ENCODE measurements at regions not wholly inside any gene's neighbourhood (a gene's known extent, or its start where the extent isn't known, plus 50 kb on each side); places are given as distances from the start of the nearest gene placed in this dataset.
A peak's percentile ranks its signal among the peaks of the same experiment; 100 is the strongest.

DNA sequence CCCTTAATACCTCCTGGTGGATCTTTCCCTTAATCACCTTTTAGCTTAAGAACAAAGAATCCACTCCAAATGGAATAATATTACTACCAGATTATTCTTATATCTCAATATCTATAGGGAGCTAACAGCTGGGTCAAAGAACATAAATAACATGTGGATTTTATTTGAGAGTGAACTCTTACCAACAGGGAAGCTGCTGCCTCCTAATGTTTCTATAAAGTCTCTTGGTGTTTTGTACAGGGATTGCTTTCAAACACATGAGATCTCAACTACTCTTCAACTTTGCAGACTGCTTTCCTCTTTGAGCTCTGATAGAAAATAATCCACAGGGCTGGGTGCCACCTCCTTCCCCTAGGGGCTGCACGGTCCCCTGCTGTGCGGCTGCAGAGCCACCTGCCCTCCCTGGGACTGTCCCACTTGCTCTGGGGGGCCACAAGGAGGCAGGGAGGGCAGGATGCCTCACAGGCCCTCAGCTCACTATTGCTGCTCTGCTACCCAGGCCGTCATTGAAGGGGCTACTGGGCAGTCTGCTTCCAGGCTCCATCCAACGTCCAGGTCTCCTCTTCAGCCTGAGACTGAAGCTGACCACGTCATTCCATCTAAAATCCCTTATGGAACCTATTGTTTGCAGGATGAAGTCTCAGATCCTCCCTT lies 191.2 kb downstream of the CXCL12 start:
- intact Hi-C loops (cut with DNase I), result no loop called here
- ATAC-seq (no peak), DNase-seq (ENCODE audit: missing footprints) (no peak)

DNA sequence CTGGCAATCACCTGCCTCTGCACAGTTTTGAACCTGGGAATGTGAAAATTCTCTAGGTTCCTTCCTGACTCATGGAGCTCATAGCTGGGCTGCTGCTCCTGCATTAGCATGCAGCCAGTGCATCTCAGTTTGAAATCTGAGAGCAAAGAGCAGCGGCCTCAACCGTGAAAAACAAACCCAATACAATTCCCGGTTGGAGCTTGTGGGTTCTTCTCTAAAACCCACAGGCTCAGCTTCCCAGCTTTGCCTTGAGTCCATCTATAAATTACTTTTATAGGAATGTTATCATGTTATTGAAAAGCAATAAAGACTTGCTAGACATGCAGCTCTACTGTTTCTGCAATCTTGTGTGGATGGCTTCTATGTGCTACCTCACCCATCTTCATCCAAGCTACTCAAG lies 191.7 kb downstream of the CXCL12 start:
- DNase-seq (ENCODE audit: missing footprints) (no peak), ATAC-seq (no peak)
- intact Hi-C loops (cut with DNase I), result no loop called here

DNA sequence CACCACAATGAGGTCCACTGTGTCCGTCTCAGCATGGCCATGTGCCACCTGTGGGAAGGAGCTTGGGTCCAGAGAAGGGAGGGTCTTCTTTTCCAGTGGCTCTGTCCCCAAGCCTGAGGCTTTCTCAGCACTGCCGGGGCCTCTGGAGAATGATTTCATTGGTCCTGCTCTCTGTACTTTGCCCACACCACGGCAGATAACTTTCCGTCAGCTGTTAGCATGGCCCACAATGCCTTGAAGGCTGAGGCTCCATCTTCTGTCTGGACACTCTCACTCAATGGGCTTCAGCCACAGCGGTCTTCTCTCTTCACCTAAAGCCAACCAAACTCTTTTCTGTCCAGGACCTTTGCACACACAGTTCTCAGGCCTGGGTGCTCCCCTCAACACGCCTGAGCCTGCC lies 192.5 kb downstream of the CXCL12 start:
- DNase-seq (ENCODE audit: missing footprints) (no peak), ATAC-seq (no peak)
- intact Hi-C loops (cut with DNase I), result no loop called here

DNA sequence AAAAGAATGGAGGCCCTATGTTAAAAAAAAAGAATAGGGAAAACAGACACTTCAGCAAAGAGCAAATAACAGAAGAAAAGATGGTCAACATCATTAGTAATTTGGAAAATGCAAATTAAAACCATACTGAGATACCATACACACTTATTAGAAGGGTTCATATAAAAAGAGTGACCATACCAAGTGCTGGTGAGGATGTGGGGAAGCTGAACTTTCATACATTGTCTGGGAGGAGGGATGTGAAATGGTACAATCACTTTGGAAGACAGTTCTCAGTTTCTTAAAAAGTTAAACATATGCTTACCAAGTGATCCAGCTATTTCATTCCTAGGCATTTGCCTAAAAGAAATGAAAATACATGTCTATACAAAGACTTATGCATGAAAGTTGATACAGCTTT lies 194.4 kb downstream of the CXCL12 start:
- ATAC-seq, result no peak
- intact Hi-C loops (cut with DNase I), result no loop called here
- DNase-seq (ENCODE audit: missing footprints), result no peak

DNA sequence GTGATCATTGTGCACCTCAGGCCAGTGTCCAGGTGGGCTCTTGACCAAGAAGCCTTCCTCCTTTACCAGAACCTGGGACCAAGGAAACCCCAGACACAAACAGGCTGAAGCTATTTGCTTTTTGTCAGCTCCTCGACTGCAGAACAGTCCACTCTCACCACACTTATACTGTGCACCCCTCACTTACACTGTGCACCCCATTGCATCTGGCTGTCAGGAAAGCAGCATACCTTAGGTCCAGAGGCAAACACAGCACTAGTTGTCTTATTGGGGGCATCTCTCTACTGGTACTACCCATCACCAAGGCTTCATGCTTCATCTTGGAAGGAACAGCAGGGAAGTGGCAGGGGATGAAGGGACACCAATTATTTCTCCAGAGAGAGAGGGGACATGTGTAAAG lies 198.1 kb downstream of the CXCL12 start:
- intact Hi-C loops (cut with DNase I), result no loop called here

DNA sequence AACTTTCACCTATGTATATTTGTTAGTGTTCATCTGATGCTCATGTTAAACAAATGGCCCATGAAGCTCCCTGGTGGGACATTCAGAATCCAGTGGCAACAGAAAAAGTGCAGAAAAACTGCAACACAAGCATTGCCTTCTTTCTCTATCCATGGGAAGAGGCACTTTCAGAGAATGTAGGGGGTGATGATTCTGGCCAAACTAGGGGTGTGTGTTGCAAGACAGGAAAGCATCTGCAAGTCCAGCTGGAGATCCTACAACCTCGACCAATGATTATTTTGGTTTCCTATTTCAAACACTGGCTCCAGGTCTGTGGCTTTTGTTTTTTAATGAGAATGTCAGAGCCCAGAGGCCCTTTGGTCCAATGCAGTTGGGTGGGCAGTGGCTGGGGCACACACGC lies 198.7 kb downstream of the CXCL12 start:
- intact Hi-C loops (cut with DNase I), result no loop called here
- ATAC-seq (peak; percentile 67), DNase-seq (ENCODE audit: missing footprints) (no peak)

More for the DNA sequence above, 198.1 kb downstream of the CXCL12 start:
- ATAC-seq, result no peak
- DNase-seq (ENCODE audit: missing footprints), result no peak

DNA sequence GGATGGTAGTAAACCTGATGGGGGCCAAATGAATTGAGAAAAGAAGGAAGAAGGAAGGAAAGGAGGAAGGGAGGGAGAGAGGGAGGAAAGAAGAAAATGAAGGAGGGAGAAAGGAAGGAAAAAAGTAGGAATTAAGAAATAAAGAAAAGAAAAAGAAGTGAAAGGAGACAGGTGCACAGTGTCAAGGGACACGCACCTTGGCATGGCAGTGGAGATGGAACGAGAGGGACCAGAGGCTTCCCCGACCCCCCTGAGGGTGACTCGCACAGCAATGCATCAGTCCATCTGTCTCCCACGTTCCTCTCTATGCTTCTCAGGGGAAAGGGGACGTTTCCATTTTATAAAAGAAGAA lies 199.6 kb downstream of the CXCL12 start:
- DNase-seq (ENCODE audit: missing footprints) (no peak), ATAC-seq (no peak)
- intact Hi-C loops (cut with DNase I), result no loop called here

DNA sequence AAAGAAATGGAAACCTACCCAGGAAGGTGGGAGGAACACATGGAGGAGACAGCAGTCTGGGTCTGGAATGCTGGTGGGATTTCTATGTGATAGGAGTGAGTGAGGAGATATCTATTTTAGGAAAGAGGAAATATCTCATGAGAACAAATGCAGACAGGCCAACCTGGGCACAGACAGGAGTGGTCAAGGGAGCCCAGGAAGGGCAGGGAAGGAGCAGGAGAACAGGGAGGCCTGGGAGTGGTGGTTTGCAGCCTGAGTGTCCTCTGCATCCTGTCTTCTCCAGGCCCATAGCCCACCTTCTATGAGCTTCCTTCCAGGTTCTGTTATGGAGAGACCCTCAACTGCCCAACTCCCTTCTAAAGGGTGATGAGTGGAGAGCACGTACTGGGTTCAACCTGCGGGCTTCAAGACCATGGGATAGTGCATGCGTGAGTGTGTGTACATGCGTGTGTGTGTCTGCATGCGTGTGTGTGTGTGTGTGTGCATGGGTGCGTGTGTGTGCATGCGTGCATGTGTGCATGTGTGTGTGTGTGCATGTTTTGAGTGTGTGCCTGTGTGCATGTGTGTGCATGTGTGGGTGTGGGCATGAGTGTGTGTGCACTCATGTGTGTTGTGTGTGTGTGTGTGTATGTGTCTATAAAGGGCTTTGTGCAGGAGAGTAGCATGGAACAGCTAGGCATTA lies 200.1 kb downstream of the CXCL12 start:
- DNase-seq (ENCODE audit: missing footprints), result no peak
- intact Hi-C loops (cut with DNase I), result no loop called here
- ATAC-seq, result no peak

DNA sequence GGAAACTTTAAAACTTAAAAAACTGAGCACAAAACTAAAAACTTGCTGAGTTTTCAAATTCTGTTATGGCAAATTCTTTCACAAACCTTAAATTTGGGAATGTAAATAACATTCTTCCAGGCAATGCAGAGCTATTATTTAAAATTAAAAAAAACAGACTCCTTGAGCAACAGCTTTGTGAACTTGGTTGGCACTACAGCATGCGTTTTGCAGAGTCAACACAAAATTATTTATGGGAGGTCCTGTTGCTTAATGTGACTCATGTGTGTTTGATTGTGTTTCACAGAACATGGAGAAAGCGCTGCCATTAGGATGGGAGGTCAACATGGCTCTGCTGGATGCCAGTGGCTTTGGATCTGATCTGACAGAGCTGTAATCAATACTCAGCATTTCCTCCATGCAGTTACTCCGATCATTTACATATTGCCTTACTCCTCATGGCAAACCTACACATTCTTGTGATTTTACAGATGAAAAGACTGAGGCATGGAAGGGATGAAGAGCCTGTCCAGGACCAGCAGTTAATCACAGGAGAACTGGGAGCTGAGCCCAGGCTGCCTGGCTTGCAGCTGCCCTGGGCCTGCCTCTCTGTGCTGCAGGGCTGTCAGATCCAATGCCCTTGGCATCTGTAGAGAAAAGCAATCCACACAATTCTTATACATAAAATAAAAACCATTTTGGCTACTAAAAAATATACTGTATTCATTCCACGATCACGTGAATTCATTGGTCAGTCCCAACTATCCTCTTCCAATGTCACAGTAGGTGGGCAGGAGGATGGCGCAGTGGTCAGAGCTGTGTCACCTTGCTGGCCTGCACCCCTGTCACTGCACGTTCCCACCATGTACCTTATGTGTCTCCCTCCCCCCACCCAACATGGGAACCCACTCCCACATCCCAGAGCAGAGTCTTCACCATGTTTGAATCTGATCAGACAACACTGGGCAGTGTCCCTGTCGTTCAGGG lies 200.9 kb downstream of the CXCL12 start:
- intact Hi-C loops (cut with DNase I), result no loop called here
- DNase-seq (ENCODE audit: missing footprints) (no peak), ATAC-seq (no peak)

DNA sequence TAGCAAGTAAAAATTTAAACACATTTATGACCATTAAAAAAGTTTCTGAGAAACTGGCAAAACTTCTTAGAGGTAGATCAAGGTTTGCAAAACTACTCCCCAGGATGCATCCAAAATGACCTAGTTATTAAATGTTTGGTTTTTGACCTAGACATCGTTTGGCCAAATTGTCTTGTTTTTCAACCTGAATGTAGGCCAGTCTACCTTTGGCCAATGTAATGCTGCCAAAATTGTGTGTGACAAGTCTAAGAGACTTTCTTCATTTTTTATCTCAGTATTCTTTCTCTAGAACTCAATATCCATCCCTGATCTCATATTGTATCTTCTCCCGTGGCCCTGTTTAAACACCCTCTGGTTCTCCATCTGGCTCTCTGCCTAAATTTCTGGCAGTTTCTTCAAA lies 202.0 kb downstream of the CXCL12 start:
- ATAC-seq, result no peak
- intact Hi-C loops (cut with DNase I), result no loop called here
- DNase-seq (ENCODE audit: missing footprints), result no peak

DNA sequence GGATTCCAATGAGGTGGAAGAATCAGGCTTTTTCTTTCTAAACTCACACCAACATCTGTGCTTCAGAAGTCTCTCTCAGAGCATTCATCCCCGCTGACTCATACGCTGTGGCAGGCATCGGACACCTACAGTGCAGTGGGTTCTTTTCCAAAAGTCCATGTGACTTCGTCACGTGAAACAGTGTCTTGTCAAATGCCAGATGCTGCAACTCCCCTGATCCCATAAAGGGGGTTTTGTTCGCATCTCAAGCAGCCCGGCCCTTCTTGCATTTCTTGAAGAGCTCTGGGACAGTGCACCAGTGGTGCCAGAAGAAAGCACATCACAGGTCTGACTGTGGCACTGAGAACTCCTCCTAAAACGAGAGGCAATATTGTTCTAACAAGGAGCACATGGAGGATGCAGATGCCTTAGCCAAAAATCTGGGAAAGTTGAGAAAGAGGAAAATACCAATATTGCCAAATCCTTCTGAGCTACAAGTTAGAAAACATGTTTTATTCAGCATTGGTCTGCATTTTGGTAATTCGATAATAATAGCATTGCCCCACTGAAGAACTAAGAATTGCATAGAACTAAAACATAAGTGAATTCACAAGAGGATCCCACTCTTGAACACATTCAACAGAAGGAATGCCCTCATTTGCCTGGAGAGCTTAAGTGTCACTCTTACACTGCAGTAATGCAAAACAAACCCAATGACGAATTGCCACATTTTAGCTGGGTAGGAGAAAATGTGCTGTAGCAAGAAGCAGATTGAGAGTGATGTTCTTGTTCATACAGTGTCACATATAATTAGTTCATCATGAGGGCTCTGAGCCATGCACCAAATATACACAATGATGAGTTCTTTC lies 204.4 kb downstream of the CXCL12 start:
- ATAC-seq, result peak; percentile 87
- intact Hi-C loops (cut with DNase I), result no loop called here
- no peak for DNase-seq (ENCODE audit: missing footprints)

DNA sequence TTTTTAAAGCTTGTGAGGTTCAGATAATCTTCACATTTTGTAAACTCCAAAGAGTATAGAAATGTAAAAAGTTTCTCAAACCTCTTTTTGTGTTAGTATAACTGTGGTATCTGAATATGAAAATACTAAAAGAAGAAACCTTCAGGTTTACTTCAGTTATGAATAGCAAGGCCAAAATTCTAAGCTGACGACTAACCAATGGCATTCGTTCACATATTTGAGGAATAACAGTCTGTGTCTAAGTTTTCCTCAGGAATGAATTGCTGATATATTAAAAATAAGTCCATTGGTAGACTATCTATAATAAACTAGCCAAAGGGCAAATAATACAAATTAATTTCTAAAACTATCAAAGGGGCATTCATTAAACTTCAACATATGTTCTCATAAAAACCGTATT lies 206.0 kb downstream of the CXCL12 start:
- DNase-seq (ENCODE audit: missing footprints), result no peak
- no peak for ATAC-seq
- intact Hi-C loops (cut with DNase I), result no loop called here

DNA sequence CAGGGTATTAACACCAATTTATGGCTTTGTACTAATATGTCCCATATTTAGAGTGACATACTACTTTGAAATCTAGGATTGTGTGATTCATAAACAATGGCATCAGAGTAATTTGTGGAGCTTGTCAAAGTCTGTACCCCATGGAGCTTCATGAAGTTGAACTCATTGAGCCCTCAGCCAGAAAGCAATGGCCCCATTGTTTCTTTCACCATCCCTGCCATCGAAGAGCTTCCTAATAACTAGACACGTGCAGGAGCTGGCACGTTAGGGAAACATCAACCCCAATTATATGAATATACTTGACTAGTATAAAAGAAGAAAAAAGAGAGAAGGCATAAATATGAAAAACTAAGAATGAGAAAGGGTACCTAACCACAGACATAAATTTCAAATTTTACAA lies 206.6 kb downstream of the CXCL12 start:
- no peak for DNase-seq (ENCODE audit: missing footprints)
- intact Hi-C loops (cut with DNase I), result no loop called here
- no peak for ATAC-seq

DNA sequence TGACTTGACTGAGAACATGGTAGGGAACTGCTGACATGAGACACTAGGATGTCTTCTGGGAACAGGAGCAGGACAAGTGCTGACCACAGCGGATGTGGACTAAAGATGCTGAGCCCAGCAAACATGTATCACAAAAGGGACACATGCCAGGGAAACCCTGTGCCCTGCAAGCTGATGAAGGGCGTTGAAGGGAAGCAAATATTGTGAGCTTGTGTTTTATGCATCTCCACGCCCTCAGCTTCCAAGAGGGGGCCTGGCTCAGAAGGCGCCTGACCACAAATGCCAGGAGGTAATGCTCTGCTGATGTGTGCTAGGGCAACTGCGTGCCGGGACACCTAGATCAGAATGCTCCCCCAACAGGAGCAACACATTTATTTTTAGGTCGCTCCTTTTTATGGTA lies 207.3 kb downstream of the CXCL12 start:
- no peak for DNase-seq (ENCODE audit: missing footprints)
- ATAC-seq, result no peak
- intact Hi-C loops (cut with DNase I), result no loop called here

DNA sequence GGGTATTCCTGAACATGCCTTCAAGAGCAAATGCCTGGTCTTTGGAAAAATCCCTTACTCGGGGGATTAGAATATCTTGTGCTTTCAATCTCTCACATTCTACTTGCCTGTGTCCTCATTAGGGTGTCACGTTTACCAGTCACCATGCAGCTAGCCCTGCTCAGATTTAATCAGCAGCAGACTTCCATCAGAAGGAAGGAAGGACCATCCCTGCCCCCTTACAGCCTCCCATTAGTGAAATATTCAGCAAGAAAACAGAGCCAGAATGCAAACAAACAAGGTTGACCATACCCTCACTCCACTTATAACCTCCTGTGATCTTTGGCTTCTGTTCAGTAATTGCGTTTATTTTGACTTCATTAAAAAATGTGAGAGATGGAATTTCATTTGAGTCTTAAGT lies 208.6 kb downstream of the CXCL12 start:
- intact Hi-C loops (cut with DNase I), result no loop called here
- DNase-seq (ENCODE audit: missing footprints), result no peak
- no peak for ATAC-seq

DNA sequence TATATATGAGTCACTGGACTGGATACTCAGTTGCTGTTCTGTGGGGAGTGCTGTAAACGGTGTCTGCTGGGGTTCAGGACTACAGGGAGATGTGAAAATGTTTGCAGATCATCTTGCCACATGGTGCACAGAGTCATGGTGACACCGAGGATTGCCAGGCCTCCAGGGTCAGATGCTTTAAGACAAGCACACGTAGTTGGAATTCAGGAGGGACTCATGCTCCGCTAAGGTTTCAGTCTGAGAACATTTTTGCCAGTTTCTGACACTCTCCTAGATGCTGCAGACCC lies 211.3 kb downstream of the CXCL12 start:
- no peak for DNase-seq (ENCODE audit: missing footprints)
- intact Hi-C loops (cut with DNase I), result no loop called here
- ATAC-seq, result peak; percentile 20

DNA sequence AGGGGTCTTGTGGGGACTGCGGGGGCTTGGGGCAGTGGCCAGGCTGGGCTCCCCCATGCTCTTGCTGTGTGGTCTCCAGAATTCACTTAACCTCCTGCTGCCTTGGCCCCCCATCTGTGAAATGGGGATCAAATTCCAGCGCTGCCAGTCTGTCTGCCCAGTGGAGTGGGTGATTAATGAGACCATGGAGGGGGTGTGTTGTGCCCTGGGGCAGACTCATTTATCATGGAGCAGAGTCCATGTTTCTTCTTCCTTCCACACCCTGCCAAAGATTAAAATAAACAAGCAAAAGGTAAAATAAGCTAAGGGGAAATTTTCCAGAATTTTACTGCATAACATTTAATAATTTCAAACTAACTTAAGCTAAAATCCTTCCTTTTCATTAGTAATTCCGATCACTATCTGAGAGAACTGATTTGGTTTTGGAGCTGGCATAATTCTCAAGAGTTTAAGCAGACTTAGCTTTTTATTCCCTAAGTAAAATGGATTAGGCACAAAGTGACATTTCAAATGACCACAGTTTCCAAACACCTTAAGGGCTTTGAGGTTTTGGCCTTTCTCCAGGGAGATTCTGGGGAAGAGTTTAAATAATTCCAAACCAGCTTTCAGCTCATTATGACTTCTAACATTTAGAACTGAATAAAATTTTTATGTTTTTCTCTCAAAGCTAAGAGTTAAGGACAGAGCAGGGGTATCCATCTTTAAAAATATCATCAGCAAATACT lies 211.9 kb downstream of the CXCL12 start:
- DNase-seq (ENCODE audit: missing footprints), result no peak
- intact Hi-C loops (cut with DNase I), result no loop called here
- no peak for ATAC-seq

DNA sequence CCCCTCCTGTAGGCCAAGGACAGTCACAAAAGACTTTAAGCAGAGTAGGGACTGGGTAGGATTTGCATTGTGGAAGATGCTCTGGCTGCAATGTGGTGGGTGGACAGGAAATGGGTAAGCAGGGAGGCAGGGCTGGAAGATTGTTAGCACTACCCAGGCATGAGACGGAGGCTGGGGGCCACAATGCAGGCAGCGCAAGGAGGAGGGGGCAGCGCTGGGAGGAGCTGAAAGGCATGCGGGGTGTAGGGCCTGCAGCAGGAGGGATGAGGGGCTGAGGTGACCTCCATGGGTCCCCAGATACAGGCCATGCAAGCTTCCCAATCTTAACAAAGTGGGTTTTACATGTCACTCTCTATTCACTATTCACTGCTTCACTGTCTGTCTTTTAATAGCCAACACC lies 213.1 kb downstream of the CXCL12 start:
- intact Hi-C loops (cut with DNase I), result no loop called here
- ATAC-seq (no peak), DNase-seq (ENCODE audit: missing footprints) (no peak)

DNA sequence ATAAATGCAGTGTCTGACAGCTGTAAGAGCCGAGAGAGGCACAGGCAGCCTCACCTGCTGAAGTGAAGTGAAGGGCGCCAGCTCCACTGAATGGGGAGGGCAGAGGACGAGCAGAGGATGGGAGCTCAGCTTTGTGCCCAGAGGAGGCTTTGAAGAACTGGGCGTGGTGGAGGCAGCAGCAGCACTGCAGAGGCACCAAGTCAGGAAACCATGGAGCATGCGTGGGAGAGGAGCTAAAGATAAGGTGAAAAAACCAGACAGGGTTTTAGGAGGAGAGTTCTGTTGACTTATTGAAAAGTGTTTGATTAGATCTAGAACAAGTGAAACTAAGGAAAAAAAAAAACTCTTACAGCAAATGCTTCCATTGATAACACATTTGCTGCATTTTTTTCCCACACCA lies 216.4 kb downstream of the CXCL12 start:
- ATAC-seq (no peak), DNase-seq (ENCODE audit: missing footprints) (no peak)

More for the DNA sequence above, 216.4 kb downstream of the CXCL12 start:
- intact Hi-C loops (cut with DNase I), result no loop called here

Data from Right ventricle myocardium inferior (tissue), 1 donor.